ENCODE measurements at regions not wholly inside any gene's neighbourhood (a gene's known extent, or its start where the extent isn't known, plus 50 kb on each side); places are given as distances from the start of the nearest gene placed in this dataset.

DNA sequence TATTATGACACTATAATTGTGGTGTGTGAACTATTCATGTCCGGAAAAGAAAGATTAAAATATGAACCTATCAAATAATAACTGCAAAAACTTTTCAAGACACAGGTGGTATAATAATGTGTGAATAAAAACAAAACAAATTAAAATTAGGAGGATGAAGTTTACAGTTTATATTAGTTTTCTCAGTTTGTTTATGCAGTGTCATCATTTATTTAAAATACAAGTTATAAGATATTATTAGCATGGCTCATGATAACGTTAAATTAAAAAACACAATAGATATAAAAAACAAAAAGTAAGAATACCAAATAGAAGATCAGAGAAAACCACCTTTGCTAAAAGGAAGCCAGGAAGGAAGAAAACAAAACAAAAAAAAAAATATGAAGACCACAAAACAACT, 963.8 kb upstream of the ALCAM start:
- Histone ChIP-seq H3K36me3 (ENCODE audit: control insufficient read depth, insufficient read depth, low read length) (no peaks in the 10 kb centered on the region), H3K4me3 (ENCODE audit: low read length) (no peak overlapping the region), H3K27ac (ENCODE audit: low read length) (no peak overlapping the region), H3K4me1 (ENCODE audit: control insufficient read depth, insufficient read depth, low read length) (no peaks in the 10 kb centered on the region), H3K27me3 (ENCODE audit: control insufficient read depth, insufficient read depth, low read length) (no peaks in the 10 kb centered on the region), H3K9me3 (ENCODE audit: control insufficient read depth, insufficient read depth, low read length) (peaks cover 10% of the 10 kb centered on the region)
- H3K9me3 Mint-ChIP-seq: peaks cover 21 to 31% of the 10 kb centered on the region in 2 donors
- H3K36me3 Mint-ChIP-seq: peaks cover 21% of the 10 kb centered on the region
- TF ChIP-seq CTCF (IDR thresholded peaks at IDR 0.05): no peak
- intact Hi-C loops (cut with micrococcal nuclease): no loop called here
- WGBS (ENCODE audit: insufficient coverage): no CpG with 5 or more reads among the region's 2 CpGs
- no peak overlapping the region for H3K27ac Mint-ChIP-seq
- no peaks in the 10 kb centered on the region for H3K27me3 Mint-ChIP-seq (ENCODE audit: low read depth in 2 of 2)
- DNase-seq (no peak), ATAC-seq (no peak)
- H3K4me3 Mint-ChIP-seq: no peak overlapping the region
- no peaks in the 10 kb centered on the region for H3K4me1 Mint-ChIP-seq

GRCh38 chr3:104411757-104412156, 955.0 kb upstream of the ALCAM start:
- H3K27me3 ChIP-seq (ENCODE audit: control insufficient read depth, insufficient read depth, low read length): no peaks in the 10 kb centered on the region
- no peaks in the 10 kb centered on the region for H3K4me1 Mint-ChIP-seq
- intact Hi-C loops (cut with micrococcal nuclease): no loop called here
- TF ChIP-seq CTCF (IDR thresholded peaks at IDR 0.05): no peak
- no peaks in the 10 kb centered on the region for H3K4me1 ChIP-seq (ENCODE audit: control insufficient read depth, insufficient read depth, low read length)
- H3K27me3 Mint-ChIP-seq (ENCODE audit: low read depth in 2 of 2): no peaks in the 10 kb centered on the region
- no peaks in the 10 kb centered on the region for H3K36me3 Mint-ChIP-seq
- H3K36me3 ChIP-seq (ENCODE audit: control insufficient read depth, insufficient read depth, low read length): no peaks in the 10 kb centered on the region
- H3K27ac ChIP-seq (ENCODE audit: low read length): no peak overlapping the region
- ATAC-seq (no peak), DNase-seq (no peak)
- H3K9me3 ChIP-seq (ENCODE audit: control insufficient read depth, insufficient read depth, low read length): peaks cover 3% of the 10 kb centered on the region
- no peak overlapping the region for H3K4me3 ChIP-seq (ENCODE audit: low read length)
- H3K9me3 Mint-ChIP-seq: peaks cover 19 to 24% of the 10 kb centered on the region in 2 donors
- H3K27ac Mint-ChIP-seq: no peak overlapping the region
- H3K4me3 Mint-ChIP-seq: no peak overlapping the region
- 82% methylated on average over 1 of the region's 4 CpGs for WGBS (ENCODE audit: insufficient coverage)

DNA sequence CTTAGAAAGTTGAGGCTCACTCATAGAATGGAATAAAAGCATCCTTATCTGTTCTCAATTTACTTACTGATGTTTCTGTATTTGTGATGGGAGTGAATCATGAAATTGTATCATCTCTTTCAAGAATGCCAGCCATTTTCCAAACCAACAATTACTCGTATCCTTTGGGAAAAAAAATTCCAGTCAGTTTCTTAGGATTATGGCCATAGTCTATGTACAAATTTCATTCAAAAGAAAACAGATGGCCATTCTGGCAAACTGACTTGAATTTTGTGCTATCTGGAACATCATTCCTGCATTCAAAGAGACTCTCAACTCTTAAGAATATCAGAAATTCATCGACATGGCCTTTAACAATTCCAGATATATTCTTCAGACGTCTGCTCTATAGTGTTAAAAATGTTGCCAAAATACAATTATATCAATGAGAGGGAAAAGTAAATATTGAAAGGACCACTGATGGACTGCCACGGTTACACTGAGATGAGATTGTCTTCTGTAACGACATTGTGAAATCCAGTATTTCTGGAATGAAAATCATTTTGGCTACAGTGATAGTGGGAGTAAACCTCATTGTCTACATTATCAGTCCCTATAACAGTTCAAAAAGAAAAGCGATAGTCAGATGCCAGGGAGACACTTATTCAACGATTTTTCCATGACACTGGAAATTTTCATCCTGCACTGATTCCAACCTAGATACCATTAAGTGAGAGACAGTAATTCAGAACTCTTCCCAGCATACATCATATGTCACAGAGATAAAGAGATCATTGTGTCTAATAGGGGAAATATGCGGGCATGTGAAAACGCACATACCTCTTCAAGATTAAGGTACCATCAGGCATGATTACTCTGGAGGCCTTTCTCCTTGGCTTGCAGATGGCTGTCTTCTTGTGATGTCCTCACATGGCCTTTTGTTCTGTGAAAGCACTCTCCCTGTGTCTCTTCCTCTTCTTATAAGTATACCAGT, 953.8 kb upstream of the ALCAM start:
- H3K9me3 ChIP-seq (ENCODE audit: control insufficient read depth, insufficient read depth, low read length): peaks cover 3% of the 10 kb centered on the region
- ATAC-seq (no peak), DNase-seq (no peak)
- Mint-ChIP-seq H3K4me1 (no peaks in the 10 kb centered on the region), H3K27ac (no peak overlapping the region), H3K27me3 (ENCODE audit: low read depth in 2 of 2) (no peaks in the 10 kb centered on the region), H3K9me3 (peaks cover 15 to 25% of the 10 kb centered on the region in 2 donors), H3K36me3 (no peaks in the 10 kb centered on the region), H3K4me3 (no peak overlapping the region)
- no peaks in the 10 kb centered on the region for H3K27me3 ChIP-seq (ENCODE audit: control insufficient read depth, insufficient read depth, low read length)
- H3K27ac ChIP-seq (ENCODE audit: low read length): no peak overlapping the region
- no peaks in the 10 kb centered on the region for H3K4me1 ChIP-seq (ENCODE audit: control insufficient read depth, insufficient read depth, low read length)
- no peak for TF ChIP-seq CTCF (IDR thresholded peaks at IDR 0.05)
- intact Hi-C loops (cut with micrococcal nuclease): no loop called here
- no peak overlapping the region for H3K4me3 ChIP-seq (ENCODE audit: low read length)
- WGBS (ENCODE audit: insufficient coverage): 88% methylated on average over 7 of the region's 9 CpGs
- no peaks in the 10 kb centered on the region for H3K36me3 ChIP-seq (ENCODE audit: control insufficient read depth, insufficient read depth, low read length)
